IMR-90 (cell line): ENCODE measurements at regions not wholly inside any gene's neighbourhood (a gene's known extent, or its start where the extent isn't known, plus 50 kb on each side); places are given as distances from the start of the nearest gene placed in this dataset.

ENCODE experiments used
- ATAC-seq: fragments of 200-7000 bp; cut with Tn5 transposase; 2 replicates; pipeline ENCODE4 v1.9.1; 2020; ENCODE audit warnings: low read depth, mild to moderate bottlenecking, moderate library complexity
- BruUV-seq: library from RNA; stranded (reverse); fragments of 400-500 nt; replicated peaks from 2 replicates; lab custom pipeline; 2021; lab: Mats Ljungman, UMichigan
- CTCF ChIA-PET: fragments of 300-600 bp; formaldehyde crosslinking; extraction: SDS; loops from one replicate; lab custom pipeline; 2021; ENCODE audit warnings: antibody characterized with exemption; lab: Yijun Ruan, JAX
- POLR2A ChIA-PET: fragments of 300-600 bp; sonication (Branson Sonifier 250); formaldehyde crosslinking; loops from one replicate; lab custom pipeline; 2022; ENCODE audit warnings: antibody characterized with exemption; ENCODE audit not compliant: unreplicated experiment; lab: Charles Lee
- DNase-seq: peaks from one replicate; pipeline ENCODE4 v3.0.0; 2013
- H2AFZ ChIP-seq: replicated peaks from 2 replicates; pipeline ENCODE3; 2013; ENCODE audit warnings: low read length, mild to moderate bottlenecking; ENCODE audit not compliant: poor library complexity
- H2AK5ac ChIP-seq: 2 replicates; pipeline ENCODE4 v1.6.1; 2013; ENCODE audit warnings: low read depth, low read length, inconsistent platforms
- H2AK9ac ChIP-seq: replicated peaks from 2 replicates; pipeline ENCODE3; 2013; ENCODE audit warnings: mild to moderate bottlenecking, low read depth, low read length, moderate library complexity; ENCODE audit not compliant: poor library complexity
- H2BK120ac ChIP-seq: 2 replicates; pipeline ENCODE4 v1.6.1; 2013; ENCODE audit warnings: low read depth, low read length, inconsistent platforms
- H2BK15ac ChIP-seq: 3 replicates; pipeline ENCODE4 v1.6.1; 2013; ENCODE audit warnings: low read depth, low read length, inconsistent platforms
- H2BK20ac ChIP-seq: 2 replicates; pipeline ENCODE4 v1.6.1; 2013; ENCODE audit warnings: low read depth, mild to moderate bottlenecking, inconsistent platforms, low read length, moderate library complexity
- H2BK5ac ChIP-seq: 2 replicates; pipeline ENCODE4 v1.6.1; 2013; ENCODE audit warnings: mild to moderate bottlenecking, low read depth, low read length, inconsistent platforms; ENCODE audit not compliant: poor library complexity, severe bottlenecking
- H3K14ac ChIP-seq: replicated peaks from 2 replicates; pipeline ENCODE4 v1.6.1; 2013; ENCODE audit warnings: low read depth, low read length, inconsistent platforms
- H3K18ac ChIP-seq: 2 replicates; pipeline ENCODE4 v1.6.1; 2013; ENCODE audit warnings: low read depth, low read length, control low read depth
- H3K23ac ChIP-seq: 2 replicates; pipeline ENCODE4 v1.6.1; 2013; ENCODE audit warnings: low read depth, low read length, inconsistent platforms
- H3K27ac ChIP-seq: 2 replicates; pipeline ENCODE4 v1.5.1; 2013; ENCODE audit warnings: mild to moderate bottlenecking, control low read depth, low read length; ENCODE audit not compliant: insufficient read depth
- H3K27me3 ChIP-seq: 2 replicates; pipeline ENCODE4 v1.6.1; 2013; ENCODE audit warnings: low read length; ENCODE audit not compliant: control insufficient read depth, insufficient read depth
- H3K36me3 ChIP-seq: 2 replicates; pipeline ENCODE4 v1.6.1; 2013; ENCODE audit warnings: low read length, mixed read lengths; ENCODE audit not compliant: control insufficient read depth, insufficient read depth
- H3K4ac ChIP-seq: 2 replicates; pipeline ENCODE4 v1.6.1; 2013; ENCODE audit warnings: low read depth, low read length, inconsistent platforms
- H3K4me1 ChIP-seq: 2 replicates; pipeline ENCODE4 v1.6.1; 2013; ENCODE audit warnings: low read length, mixed read lengths; ENCODE audit not compliant: control insufficient read depth, insufficient read depth
- H3K4me2 ChIP-seq: 2 replicates; pipeline ENCODE4 v1.6.1; 2013; ENCODE audit warnings: low read depth, mild to moderate bottlenecking, control low read depth, low read length, moderate library complexity
- H3K4me3 ChIP-seq: 2 replicates; pipeline ENCODE4 v1.5.1; 2013; ENCODE audit warnings: low read depth, mild to moderate bottlenecking, control low read depth, low read length, moderate library complexity; ENCODE audit not compliant: insufficient read depth
- H3K56ac ChIP-seq: 2 replicates; pipeline ENCODE4 v1.6.1; 2013; ENCODE audit warnings: low read length, inconsistent platforms; ENCODE audit not compliant: insufficient read depth; ENCODE audit errors: extremely low read depth
- H3K79me1 ChIP-seq, 2 experiments: 2 replicates each; pipeline ENCODE4 v1.6.1; 2013; ENCODE audit warnings: low read length in 2 of 2, inconsistent platforms in 1 of 2, low read depth in 1 of 2
- H3K9ac ChIP-seq: 2 replicates; pipeline ENCODE4 v1.6.1; 2013; ENCODE audit warnings: low read depth, low read length, control low read depth
- H3K9me1 ChIP-seq: 2 replicates; pipeline ENCODE4 v1.6.1; 2013; ENCODE audit warnings: low read length, inconsistent platforms; ENCODE audit not compliant: insufficient read depth
- H3K9me3 ChIP-seq: 2 replicates; pipeline ENCODE4 v1.6.1; 2013; ENCODE audit warnings: low read length; ENCODE audit not compliant: control insufficient read depth, insufficient read depth
- H4K20me1 ChIP-seq: 2 replicates; pipeline ENCODE4 v1.6.1; 2013; ENCODE audit warnings: low read length, inconsistent platforms; ENCODE audit not compliant: insufficient read depth
- H4K5ac ChIP-seq: 2 replicates; pipeline ENCODE4 v1.6.1; 2013; ENCODE audit warnings: mild to moderate bottlenecking, low read depth, low read length, control low read depth
- H4K8ac ChIP-seq, 2 experiments: 2 replicates each; pipeline ENCODE4 v1.6.1; 2013; ENCODE audit warnings: low read depth in 2 of 2, low read length in 2 of 2, control low read depth in 1 of 2, inconsistent platforms in 1 of 2
- H4K91ac ChIP-seq: 2 replicates; pipeline ENCODE4 v1.6.1; 2013; ENCODE audit warnings: low read depth, low read length, inconsistent platforms; ENCODE audit not compliant: insufficient read depth
- BHLHE40 ChIP-seq: fragments of 150-350 bp; IDR thresholded peaks from 2 replicates; pipeline ENCODE4 v1.6.1; 2016; ENCODE audit warnings: mild to moderate bottlenecking, low read depth, low read length
- CEBPB ChIP-seq: IDR thresholded peaks from 2 replicates; pipeline ENCODE4 v1.6.1; 2012; ENCODE audit warnings: low read depth, low read length, improper control_type of control experiment
- CHD1 ChIP-seq: IDR thresholded peaks from 2 replicates; pipeline ENCODE4 v1.6.1; 2012; ENCODE audit warnings: low read depth, low read length, improper control_type of control experiment
- FOS ChIP-seq: fragments of 150-350 bp; IDR thresholded peaks from 2 replicates; pipeline ENCODE4 v1.6.1; 2016; ENCODE audit warnings: low read depth, low read length
- MAFK ChIP-seq: IDR thresholded peaks from 2 replicates; pipeline ENCODE4 v1.6.1; 2012; ENCODE audit warnings: low read depth, low read length, improper control_type of control experiment
- MAZ ChIP-seq: IDR thresholded peaks from 2 replicates; pipeline ENCODE4 v1.6.1; 2012; ENCODE audit warnings: low read depth, mild to moderate bottlenecking, low read length, improper control_type of control experiment, moderate library complexity, borderline replicate concordance
- MXI1 ChIP-seq: IDR thresholded peaks from 2 replicates; pipeline ENCODE4 v1.6.1; 2012; ENCODE audit warnings: low read depth, mild to moderate bottlenecking, low read length, moderate library complexity, borderline replicate concordance
- NFE2L2 ChIP-seq: fragments of 150-350 bp; IDR thresholded peaks from 2 replicates; pipeline ENCODE4 v1.6.1; 2016; ENCODE audit warnings: low read depth, mild to moderate bottlenecking, low read length
- POLR2A ChIP-seq: IDR thresholded peaks from 2 replicates; pipeline ENCODE4 v1.6.1; 2012; ENCODE audit warnings: mild to moderate bottlenecking, low read depth, low read length
- RAD21 ChIP-seq: IDR thresholded peaks from 2 replicates; pipeline ENCODE4 v1.6.1; 2012; ENCODE audit warnings: low read length, improper control_type of control experiment
- RCOR1 ChIP-seq: IDR thresholded peaks from 2 replicates; pipeline ENCODE4 v1.6.1; 2012; ENCODE audit warnings: mild to moderate bottlenecking, low read length, improper control_type of control experiment; ENCODE audit not compliant: insufficient replicate concordance
- RFX5 ChIP-seq: IDR thresholded peaks from 2 replicates; pipeline ENCODE4 v1.8.0; 2012; ENCODE audit warnings: low read depth, mild to moderate bottlenecking, low read length, moderate library complexity
- SMC3 ChIP-seq: fragments of 150-350 bp; IDR thresholded peaks from 2 replicates; pipeline ENCODE4 v1.6.1; 2016; ENCODE audit warnings: low read depth, mild to moderate bottlenecking, antibody characterized with exemption, low read length, moderate library complexity
- WGBS, 2 experiments: methylation state at CpG; one replicate each; pipeline versions ENCODE4 v1.1.5 to v1.1.7; 2013; ENCODE audit warnings: missing lambda C conversion rate in 2 of 2; ENCODE audit not compliant: insufficient read length in 1 of 2; ENCODE audit errors: extremely low coverage in 2 of 2; 5-methylcytosine and 5-hydroxymethylcytosine counted together
- dilution Hi-C: fragments of 300-500 bp; cut with HindIII; formaldehyde crosslinking; loops from one replicate; pipeline ENCODE4 v1.14.3; 2018; ENCODE audit warnings: low sequenced_read_pairs; ENCODE audit not compliant: unreplicated experiment
- in situ Hi-C: fragments of 300-500 bp; cut with MboI; formaldehyde crosslinking; loops from 3 replicates; pipeline ENCODE4 v1.14.3; 2019; ENCODE audit warnings: low sequenced_read_pairs, inconsistent platforms, mixed read lengths
- intact Hi-C: fragments of 100-400 bp; cut with micrococcal nuclease; formaldehyde crosslinking; loops from 2 replicates; pipeline ENCODE4 v1.10.0; 2022
- TF ChIP-seq, protein P1 (sequence below): conservative IDR thresholded peaks from 2 replicates; pipeline ENCODE4 v1.5.1; 2012; ENCODE audit warnings: mild to moderate bottlenecking, low read depth, low read length, improper control_type of control experiment
- TF ChIP-seq, protein P2 (sequence below): fragments of 150-350 bp; IDR thresholded peaks from 2 replicates; pipeline ENCODE4 v1.6.1; 2016; ENCODE audit warnings: low read depth, mild to moderate bottlenecking, low read length, moderate library complexity, borderline replicate concordance
- TF ChIP-seq, protein P3 (sequence below): fragments of 150-350 bp; IDR thresholded peaks from 2 replicates; pipeline ENCODE4 v1.6.1; 2017; ENCODE audit warnings: mild to moderate bottlenecking, antibody characterized with exemption, low read length, low read depth

DNA sequence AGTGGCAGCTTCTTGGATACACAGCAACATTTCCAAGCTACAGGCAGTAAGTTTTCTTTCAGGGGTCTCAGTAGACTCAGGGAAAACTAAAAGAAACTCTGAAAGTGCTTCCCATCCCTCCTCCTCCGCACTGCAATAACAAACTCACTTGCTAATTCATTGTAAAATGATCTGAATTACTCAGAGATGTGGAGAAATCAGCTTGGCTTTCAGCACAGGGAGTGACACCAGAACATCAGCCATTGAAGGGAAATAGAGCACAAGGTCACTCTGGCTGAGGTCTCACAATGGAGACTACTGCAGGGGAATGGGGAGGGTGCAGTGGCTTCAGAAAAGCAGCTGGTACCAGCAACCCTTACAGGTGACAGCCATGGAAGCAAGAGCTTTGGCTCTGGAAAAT, 137.3 kb upstream of the SERP2 start:
- Histone ChIP-seq H4K8ac (peak overlapping the region in 1 of 2 experiments; percentile 32; a peak in 1 of 4 replicates), H3K27me3 (no peaks in the 10 kb centered on the region), H3K14ac (peak overlapping the region; percentile 84), H3K18ac (peak overlapping the region; percentile 40), H3K79me1 (no peaks in the 10 kb centered on the region), H3K4me2 (0 out of 2 replicates have a peak overlapping the region, but pooled peaks have one; percentile 13), H4K20me1 (peaks cover 4% of the 10 kb centered on the region), H2BK15ac (peak overlapping the region; percentile 85), H4K91ac (no peak overlapping the region; the same call in 1 of the 2 replicates), H3K9me3 (no peaks in the 10 kb centered on the region), H3K36me3 (no peaks in the 10 kb centered on the region), H2BK5ac (no peak overlapping the region), H3K9me1 (peaks cover 20% of the 10 kb centered on the region), H3K4me3 (no peak overlapping the region), H2BK20ac (peak overlapping the region; percentile 53), H2AFZ (no peak overlapping the region), H3K4ac (peak overlapping the region; percentile 77), H3K23ac (0 out of 2 replicates have a peak overlapping the region, but pooled peaks have one; percentile 87), H2BK120ac (peak overlapping the region; percentile 69; the same call in 1 of the 2 replicates), H3K27ac (no peak overlapping the region), H3K56ac (no peak overlapping the region), H3K4me1 (peaks cover 18% of the 10 kb centered on the region), H3K9ac (no peak overlapping the region), H4K5ac (0 out of 2 replicates have a peak overlapping the region, but pooled peaks have one; percentile 3), H2AK5ac (peak overlapping the region; percentile 80), H2AK9ac (no peak overlapping the region)
- in situ Hi-C loops: loop anchor here (10.0 kb wide), 1 partner anchor 198 kb away; no protein-coding TSS in a partner anchor
- TF ChIP-seq FOS (no peak), POLR2A (no peak; the same call in 1 of the 2 replicates), RAD21 (no peak), NFE2L2 (no peak), MXI1 (no peak), CEBPB (no peak; the same call in 1 of the 2 replicates), MAFK (no peak), CHD1 (no peak), MAZ (no peak), RFX5 (no peak), SMC3 (no peak), BHLHE40 (no peak), RCOR1 (no peak)
- TF ChIP-seq, protein P1, sequence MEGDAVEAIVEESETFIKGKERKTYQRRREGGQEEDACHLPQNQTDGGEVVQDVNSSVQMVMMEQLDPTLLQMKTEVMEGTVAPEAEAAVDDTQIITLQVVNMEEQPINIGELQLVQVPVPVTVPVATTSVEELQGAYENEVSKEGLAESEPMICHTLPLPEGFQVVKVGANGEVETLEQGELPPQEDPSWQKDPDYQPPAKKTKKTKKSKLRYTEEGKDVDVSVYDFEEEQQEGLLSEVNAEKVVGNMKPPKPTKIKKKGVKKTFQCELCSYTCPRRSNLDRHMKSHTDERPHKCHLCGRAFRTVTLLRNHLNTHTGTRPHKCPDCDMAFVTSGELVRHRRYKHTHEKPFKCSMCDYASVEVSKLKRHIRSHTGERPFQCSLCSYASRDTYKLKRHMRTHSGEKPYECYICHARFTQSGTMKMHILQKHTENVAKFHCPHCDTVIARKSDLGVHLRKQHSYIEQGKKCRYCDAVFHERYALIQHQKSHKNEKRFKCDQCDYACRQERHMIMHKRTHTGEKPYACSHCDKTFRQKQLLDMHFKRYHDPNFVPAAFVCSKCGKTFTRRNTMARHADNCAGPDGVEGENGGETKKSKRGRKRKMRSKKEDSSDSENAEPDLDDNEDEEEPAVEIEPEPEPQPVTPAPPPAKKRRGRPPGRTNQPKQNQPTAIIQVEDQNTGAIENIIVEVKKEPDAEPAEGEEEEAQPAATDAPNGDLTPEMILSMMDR: no peak
- TF ChIP-seq, protein P2, sequence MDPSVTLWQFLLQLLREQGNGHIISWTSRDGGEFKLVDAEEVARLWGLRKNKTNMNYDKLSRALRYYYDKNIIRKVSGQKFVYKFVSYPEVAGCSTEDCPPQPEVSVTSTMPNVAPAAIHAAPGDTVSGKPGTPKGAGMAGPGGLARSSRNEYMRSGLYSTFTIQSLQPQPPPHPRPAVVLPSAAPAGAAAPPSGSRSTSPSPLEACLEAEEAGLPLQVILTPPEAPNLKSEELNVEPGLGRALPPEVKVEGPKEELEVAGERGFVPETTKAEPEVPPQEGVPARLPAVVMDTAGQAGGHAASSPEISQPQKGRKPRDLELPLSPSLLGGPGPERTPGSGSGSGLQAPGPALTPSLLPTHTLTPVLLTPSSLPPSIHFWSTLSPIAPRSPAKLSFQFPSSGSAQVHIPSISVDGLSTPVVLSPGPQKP: no peak
- TF ChIP-seq, protein P3, sequence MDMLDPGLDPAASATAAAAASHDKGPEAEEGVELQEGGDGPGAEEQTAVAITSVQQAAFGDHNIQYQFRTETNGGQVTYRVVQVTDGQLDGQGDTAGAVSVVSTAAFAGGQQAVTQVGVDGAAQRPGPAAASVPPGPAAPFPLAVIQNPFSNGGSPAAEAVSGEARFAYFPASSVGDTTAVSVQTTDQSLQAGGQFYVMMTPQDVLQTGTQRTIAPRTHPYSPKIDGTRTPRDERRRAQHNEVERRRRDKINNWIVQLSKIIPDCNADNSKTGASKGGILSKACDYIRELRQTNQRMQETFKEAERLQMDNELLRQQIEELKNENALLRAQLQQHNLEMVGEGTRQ: no peak
- ATAC-seq: no peak
- POLR2A ChIA-PET: no interaction called here
- peak; percentile 58 for DNase-seq
- dilution Hi-C loops: no loop called here
- intact Hi-C loops: loop anchor here (10.0 kb wide), 1 partner anchor 182 kb away; no protein-coding TSS in a partner anchor
- WGBS, 2 experiments: no CpG with 5 or more reads among the region's 1 CpG
- BruUV-seq: no TSS peak
- CTCF ChIA-PET: no interaction called here
